Activated CD8-positive, alpha-beta memory T cell treated with anti-CD3 and anti-CD28 coated beads, Interleukin-2, amount 50 U/mL, for 4 hours (primary cell): ENCODE measurements at regions not wholly inside any gene's neighbourhood (a gene's known extent, or its start where the extent isn't known, plus 50 kb on each side); places are given as distances from the start of the nearest gene placed in this dataset.
"Not testable (repeated sequence)": the region's sequence is repeated elsewhere in the genome, so short reads cannot be mapped to it uniquely, and the experiment has no call there.

Source experiments
- DNase-seq: peaks from one replicate; pipeline ENCODE4 v3.0.0-alpha.2; 2020

GRCh38 chr12:47610686-47611252, 95.1 kb downstream of the RPAP3 start:
- no peak for DNase-seq

GRCh38 chr12:47609806-47610205, 96.0 kb downstream of the RPAP3 start:
- DNase-seq = no peak

- not testable (repeated sequence) for DNase-seq
Measured at GRCh38 chr12:47608671-47609070, 97.2 kb downstream of the RPAP3 start.

GRCh38 chr12:47604221-47604873, 101.5 kb downstream of the RPAP3 start:
- no peak for DNase-seq

GRCh38 chr12:47602949-47603558, 102.8 kb downstream of the RPAP3 start:
- DNase-seq = no peak

GRCh38 chr12:47602325-47602724, 103.5 kb downstream of the RPAP3 start:
- no peak for DNase-seq

GRCh38 chr12:47601071-47601470, 104.8 kb downstream of the RPAP3 start:
- DNase-seq = no peak

GRCh38 chr12:47591795-47592194, 114.0 kb downstream of the RPAP3 start:
- no peak for DNase-seq

- DNase-seq = no peak
Measured at GRCh38 chr12:47591361-47591791, 114.5 kb downstream of the RPAP3 start.

- DNase-seq = no peak
Measured at GRCh38 chr12:47590771-47591360, 115.0 kb downstream of the RPAP3 start.

- DNase-seq = no peak
Measured at GRCh38 chr12:47586952-47587669, 118.7 kb downstream of the RPAP3 start.

GRCh38 chr12:47585507-47585906, 120.3 kb downstream of the RPAP3 start:
- no peak for DNase-seq

GRCh38 chr12:47578836-47579235, 127.0 kb downstream of the RPAP3 start:
- no peak for DNase-seq

GRCh38 chr12:47577206-47577989, 128.4 kb downstream of the RPAP3 start:
- DNase-seq = no peak

GRCh38 chr12:47576289-47576945, 129.4 kb downstream of the RPAP3 start:
- DNase-seq = no peak

- DNase-seq = no peak
Measured at GRCh38 chr12:47574252-47575021, 131.4 kb downstream of the RPAP3 start.

GRCh38 chr12:47573146-47573659, 132.6 kb downstream of the RPAP3 start:
- DNase-seq = no peak

GRCh38 chr12:47570151-47570550, 135.7 kb downstream of the RPAP3 start:
- no peak for DNase-seq

GRCh38 chr12:47562201-47562600, 143.6 kb downstream of the RPAP3 start:
- no peak for DNase-seq

GRCh38 chr12:47561746-47562145, 144.1 kb downstream of the RPAP3 start:
- no peak for DNase-seq

- DNase-seq = no peak
Measured at GRCh38 chr12:47560415-47560814, 145.4 kb downstream of the RPAP3 start.
